HepG2 (cell line): ENCODE measurements at regions not wholly inside any gene's neighbourhood (a gene's known extent, or its start where the extent isn't known, plus 50 kb on each side); places are given as distances from the start of the nearest gene placed in this dataset.

ENCODE experiments used
- E2F1 ChIP-seq: sonication (generic); formaldehyde crosslinking; IDR thresholded peaks from 2 replicates; pipeline ENCODE4 v1.5.0; 2020; ENCODE audit warnings: missing genetic modification reagents
- HMGXB4 ChIP-seq, 2 experiments: sonication (generic) in 1 of 2; formaldehyde crosslinking in 1 of 2; IDR thresholded peaks; 2 replicates each; pipeline versions ENCODE4 v1.4.0 to v1.6.1; 2018 to 2020; ENCODE audit warnings: missing genetic modification reagents in 2 of 2, borderline replicate concordance in 1 of 2, low read depth in 1 of 2, mild to moderate bottlenecking in 1 of 2, missing biosample characterization in 1 of 2
- HNRNPL ChIP-seq: fragments of 200-400 bp; formaldehyde crosslinking; IDR thresholded peaks from 2 replicates; pipeline ENCODE4 v1.6.1; 2017; ENCODE audit warnings: mild to moderate bottlenecking, low read depth, low read length
- MZF1 ChIP-seq: sonication (generic); formaldehyde crosslinking; IDR thresholded peaks from 2 replicates; pipeline ENCODE4 v1.8.1; 2023; ENCODE audit warnings: mild to moderate bottlenecking, missing genetic modification reagents, borderline replicate concordance
- SATB2 ChIP-seq: sonication (generic); formaldehyde crosslinking; IDR thresholded peaks from 2 replicates; pipeline ENCODE4 v1.5.0; 2020; ENCODE audit warnings: missing genetic modification reagents
- SKIL ChIP-seq: sonication (generic); formaldehyde crosslinking; IDR thresholded peaks from 2 replicates; pipeline ENCODE4 v1.8.0; 2022; ENCODE audit warnings: missing genetic modification reagents, mild to moderate bottlenecking, moderate library complexity, borderline replicate concordance
- TGIF2 ChIP-seq: IDR thresholded peaks from 2 replicates; pipeline ENCODE4 v1.6.1; 2016; ENCODE audit warnings: control low read depth, missing compliant biosample characterization
- ZBTB14 ChIP-seq: sonication (generic); formaldehyde crosslinking; IDR thresholded peaks from 2 replicates; pipeline ENCODE4 v1.4.0; 2020; ENCODE audit warnings: missing genetic modification reagents
- ZNF501 ChIP-seq: sonication (generic); formaldehyde crosslinking; IDR thresholded peaks from 2 replicates; pipeline ENCODE4 v1.5.1; 2020; ENCODE audit warnings: mild to moderate bottlenecking, moderate library complexity, missing genetic modification reagents
- ZNF616 ChIP-seq: sonication (generic); formaldehyde crosslinking; IDR thresholded peaks from 2 replicates; pipeline ENCODE4 v1.5.0; 2020; ENCODE audit warnings: low read depth, mild to moderate bottlenecking, missing genetic modification reagents
- ZNF720 ChIP-seq: sonication (generic); formaldehyde crosslinking; IDR thresholded peaks from 2 replicates; pipeline ENCODE4 v1.4.0; 2020; ENCODE audit warnings: missing genetic modification reagents

GRCh38 chr5:136665331-136665730 is 300.0 kb upstream of the TRPC7 start (continued):
- no peak for TF ChIP-seq ZBTB14 (CRISPR knock-in tag)
- no peak for TF ChIP-seq ZNF501 (CRISPR knock-in tag)
- TF ChIP-seq E2F1, result no peak
- no peak for TF ChIP-seq HNRNPL
- no peak for TF ChIP-seq MZF1
- TF ChIP-seq TGIF2, result no peak
- no peak for TF ChIP-seq HMGXB4 (CRISPR knock-in tag; IDR thresholded peaks at IDR 0.05; ENCODE audit: borderline replicate concordance in 1 of 2, low read depth in 1 of 2)
- TF ChIP-seq SKIL, result no peak
- TF ChIP-seq SATB2 (CRISPR knock-in tag), result no peak
- no peak for TF ChIP-seq ZNF616
- no peak for TF ChIP-seq ZNF720 (CRISPR knock-in tag)
- TF ChIP-seq, all 625 proteins: peak for 0
